ENCODE measurements at regions not wholly inside any gene's neighbourhood (a gene's known extent, or its start where the extent isn't known, plus 50 kb on each side); places are given as distances from the start of the nearest gene placed in this dataset.

DNA sequence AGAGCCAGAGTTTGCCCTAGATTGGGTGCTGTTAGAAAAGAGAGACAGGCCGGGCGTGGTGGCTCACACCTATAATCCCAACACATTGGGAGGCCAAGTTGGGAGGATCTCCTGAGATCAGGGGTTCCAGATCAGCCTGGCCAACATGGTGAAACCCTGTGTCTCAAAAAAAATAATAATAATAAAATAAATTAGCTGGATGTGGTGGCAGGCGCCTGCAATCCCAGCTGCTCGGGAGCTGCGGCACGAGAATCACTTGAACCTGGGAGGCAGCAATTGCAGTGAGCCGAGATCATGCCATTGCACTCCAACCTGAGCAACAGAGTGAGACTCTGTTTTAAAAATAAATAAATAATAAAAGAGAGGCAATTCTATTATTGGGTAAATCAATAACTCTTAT lies 199.2 kb upstream of the GUCY1A2 start:
- POLR2A ChIA-PET = no interaction called here
- CTCF ChIA-PET = no interaction called here
- RAD21 ChIA-PET (ENCODE audit: low non-redundant PET in 1 of 2, low total read pairs in 2 of 2, uncharacterized antibody in 2 of 2, unreplicated experiment in 2 of 2) = no interaction called here
- intact Hi-C loops (cut with micrococcal nuclease) = no loop called here
- TF ChIP-seq CEBPB (IDR thresholded peaks at IDR 0.05; ENCODE audit: low read depth) (no peak), FOSL1 (IDR thresholded peaks at IDR 0.05; ENCODE audit: low read depth) (no peak), EZH2phosphoT487 (IDR thresholded peaks at IDR 0.05; ENCODE audit: borderline replicate concordance) (no peak), POLR2AphosphoS5 (IDR thresholded peaks at IDR 0.05; ENCODE audit: low read depth, low read length) (no peak), TCF7L2 (IDR thresholded peaks at IDR 0.05; ENCODE audit: borderline replicate concordance, extremely low read depth, insufficient read depth, insufficient read length) (no peak), REST (IDR thresholded peaks at IDR 0.05; ENCODE audit: low read depth) (no peak), CBX3 (IDR thresholded peaks at IDR 0.05; ENCODE audit: low read depth) (no peak), ZFX (IDR thresholded peaks at IDR 0.05) (no peak)
- no peaks in the 10 kb centered on the region for H3K27me3 ChIP-seq (ENCODE audit: insufficient read depth, low read length)
- H3K4me3 ChIP-seq (replicated peaks in 1 of 2; ENCODE audit: low read depth in 1 of 2, low read length in 2 of 2) = no peak overlapping the region
- H3K9me2 ChIP-seq (ENCODE audit: insufficient read depth) = peaks cover 4% of the 10 kb centered on the region; the same call in 1 of the 2 replicates
- no peak overlapping the region for H3K9ac ChIP-seq (ENCODE audit: low read length)
- H3K4me1 ChIP-seq (ENCODE audit: control insufficient read depth in 1 of 2, insufficient read depth in 2 of 2, low read length in 2 of 2) = no peaks in the 10 kb centered on the region
- BruUV-seq (replicated peaks) = no TSS peak
- ATAC-seq = no peak
- H3K79me2 ChIP-seq (ENCODE audit: insufficient read depth, low read length) = no peaks in the 10 kb centered on the region
- H3K4me2 ChIP-seq (ENCODE audit: low read length) = no peak overlapping the region
- no peak overlapping the region for H3K27ac ChIP-seq (ENCODE audit: low read depth, low read length)
- no peaks in the 10 kb centered on the region for H4K20me1 ChIP-seq (ENCODE audit: insufficient read depth)
- no peaks in the 10 kb centered on the region for H3K9me3 ChIP-seq (ENCODE audit: control insufficient read depth in 1 of 2, insufficient read depth in 1 of 2, low read depth in 1 of 2, low read length in 2 of 2)
- DNase-seq (ENCODE audit: low read depth, low spot score) = no peak
- H2AFZ ChIP-seq (ENCODE audit: low read depth, low read length, poor library complexity, severe bottlenecking) = no peak overlapping the region
- H3K36me3 ChIP-seq (ENCODE audit: control insufficient read depth in 1 of 2, insufficient read depth in 2 of 2, low read length in 2 of 2) = no peaks in the 10 kb centered on the region

GRCh38 chr11:107215010-107215409 lies 196.7 kb upstream of the GUCY1A2 start:
- H3K4me1 ChIP-seq (ENCODE audit: control insufficient read depth in 1 of 2, insufficient read depth in 2 of 2, low read length in 2 of 2) = no peaks in the 10 kb centered on the region
- H3K36me3 ChIP-seq (ENCODE audit: control insufficient read depth in 1 of 2, insufficient read depth in 2 of 2, low read length in 2 of 2) = no peaks in the 10 kb centered on the region
- no peak for DNase-seq (ENCODE audit: low read depth, low spot score)
- RAD21 ChIA-PET (ENCODE audit: low non-redundant PET in 1 of 2, low total read pairs in 2 of 2, uncharacterized antibody in 2 of 2, unreplicated experiment in 2 of 2) = no interaction called here
- H3K4me3 ChIP-seq (replicated peaks in 1 of 2; ENCODE audit: low read depth in 1 of 2, low read length in 2 of 2) = no peak overlapping the region
- no peaks in the 10 kb centered on the region for H3K9me2 ChIP-seq (ENCODE audit: insufficient read depth)
- H4K20me1 ChIP-seq (ENCODE audit: insufficient read depth) = no peaks in the 10 kb centered on the region
- no peak overlapping the region for H3K4me2 ChIP-seq (ENCODE audit: low read length)
- intact Hi-C loops (cut with micrococcal nuclease) = no loop called here
- H3K9me3 ChIP-seq (ENCODE audit: control insufficient read depth in 1 of 2, insufficient read depth in 1 of 2, low read depth in 1 of 2, low read length in 2 of 2) = no peaks in the 10 kb centered on the region
- no peak overlapping the region for H3K27ac ChIP-seq (ENCODE audit: low read depth, low read length)
- H3K79me2 ChIP-seq (ENCODE audit: insufficient read depth, low read length) = no peaks in the 10 kb centered on the region
- H2AFZ ChIP-seq (ENCODE audit: low read depth, low read length, poor library complexity, severe bottlenecking) = no peak overlapping the region
- CTCF ChIA-PET = no interaction called here
- H3K27me3 ChIP-seq (ENCODE audit: insufficient read depth, low read length) = no peaks in the 10 kb centered on the region
- no peak for ATAC-seq
- H3K9ac ChIP-seq (ENCODE audit: low read length) = no peak overlapping the region
- POLR2A ChIA-PET = no interaction called here
- no TSS peak for BruUV-seq (replicated peaks)
- no peak for TF ChIP-seq YY1 (IDR thresholded peaks at IDR 0.05; ENCODE audit: extremely low read depth, insufficient replicate concordance, low read depth, low read length)
- TF ChIP-seq ZBTB33 (IDR thresholded peaks at IDR 0.05; ENCODE audit: extremely low read depth, insufficient replicate concordance, low read length) = no peak
- TF ChIP-seq EGR1 (IDR thresholded peaks at IDR 0.05; ENCODE audit: low read depth) = no peak
- no peak for TF ChIP-seq ELF1 (IDR thresholded peaks at IDR 0.05; ENCODE audit: borderline replicate concordance, low read depth)
- TF ChIP-seq POLR2AphosphoS5 (IDR thresholded peaks at IDR 0.05; ENCODE audit: low read depth, low read length) = no peak
- TF ChIP-seq POLR2A (IDR thresholded peaks at IDR 0.05; ENCODE audit: borderline replicate concordance, extremely low read depth, insufficient read depth, insufficient read length) = no peak
- no peak for TF ChIP-seq EZH2 (IDR thresholded peaks at IDR 0.05)
- TF ChIP-seq FOSL1 (IDR thresholded peaks at IDR 0.05; ENCODE audit: low read depth) = no peak
- TF ChIP-seq MAX (IDR thresholded peaks at IDR 0.05) = no peak
- TF ChIP-seq, protein P1, sequence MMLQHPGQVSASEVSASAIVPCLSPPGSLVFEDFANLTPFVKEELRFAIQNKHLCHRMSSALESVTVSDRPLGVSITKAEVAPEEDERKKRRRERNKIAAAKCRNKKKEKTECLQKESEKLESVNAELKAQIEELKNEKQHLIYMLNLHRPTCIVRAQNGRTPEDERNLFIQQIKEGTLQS (IDR thresholded peaks at IDR 0.05) = no peak
- TF ChIP-seq ZFX (IDR thresholded peaks at IDR 0.05) = no peak
- TF ChIP-seq CBX3 (IDR thresholded peaks at IDR 0.05; ENCODE audit: low read depth) = no peak
- no peak for TF ChIP-seq EZH2phosphoT487 (IDR thresholded peaks at IDR 0.05; ENCODE audit: borderline replicate concordance)
